Putamen (tissue), 1 donor: ENCODE measurements at regions not wholly inside any gene's neighbourhood (a gene's known extent, or its start where the extent isn't known, plus 50 kb on each side); places are given as distances from the start of the nearest gene placed in this dataset.
A peak's percentile ranks its signal among the peaks of the same experiment; 100 is the strongest.

Experiments used
- DNase-seq: peaks from one replicate; pipeline ENCODE4 v3.0.0-alpha.2; 2016; ENCODE audit warnings: low spot score

- DNase-seq, result no peak
Measured at GRCh38 chr15:70347321-70348225, 249.9 kb upstream of the TLE3 start.

- no peak for DNase-seq
Measured at GRCh38 chr15:70345251-70346019, 247.7 kb upstream of the TLE3 start.

- no peak for DNase-seq
Measured at GRCh38 chr15:70344666-70345065, 246.9 kb upstream of the TLE3 start.

GRCh38 chr15:70343961-70344621 is 246.4 kb upstream of the TLE3 start:
- no peak for DNase-seq

GRCh38 chr15:70342554-70343548 is 245.1 kb upstream of the TLE3 start:
- DNase-seq, result no peak

- DNase-seq, result no peak
Measured at GRCh38 chr15:70342141-70342540, 244.4 kb upstream of the TLE3 start.

- no peak for DNase-seq
Measured at GRCh38 chr15:70341566-70341965, 243.8 kb upstream of the TLE3 start.

- DNase-seq, result no peak
Measured at GRCh38 chr15:70340494-70340870, 242.8 kb upstream of the TLE3 start.

- no peak for DNase-seq
Measured at GRCh38 chr15:70339571-70340493, 242.1 kb upstream of the TLE3 start.

- no peak for DNase-seq
Measured at GRCh38 chr15:70337277-70338186, 239.8 kb upstream of the TLE3 start.

GRCh38 chr15:70336425-70337009 is 238.8 kb upstream of the TLE3 start:
- DNase-seq, result no peak

- DNase-seq, result no peak
Measured at GRCh38 chr15:70334286-70334685, 236.6 kb upstream of the TLE3 start.

GRCh38 chr15:70329179-70329578 is 231.5 kb upstream of the TLE3 start:
- DNase-seq, result no peak

GRCh38 chr15:70328679-70329115 is 231.0 kb upstream of the TLE3 start:
- no peak for DNase-seq

- DNase-seq, result peak; percentile 52
Measured at GRCh38 chr15:70327856-70328678, 230.3 kb upstream of the TLE3 start.

- DNase-seq, result no peak
Measured at GRCh38 chr15:70327328-70327855, 229.7 kb upstream of the TLE3 start.
